ENCODE measurements at regions not wholly inside any gene's neighbourhood (a gene's known extent, or its start where the extent isn't known, plus 50 kb on each side); places are given as distances from the start of the nearest gene placed in this dataset.

- no peaks in the 10 kb centered on the region for H3K36me3 ChIP-seq (ENCODE audit: control insufficient read depth in 3 of 3, insufficient read depth in 3 of 3, low read length in 3 of 3)
- H3K9me3 ChIP-seq (ENCODE audit: control insufficient read depth in 3 of 3, low read length in 3 of 3), result no peaks in the 10 kb centered on the region
- H3K4me3 ChIP-seq (ENCODE audit: low read length in 3 of 3), result no peak overlapping the region
- no peaks in the 10 kb centered on the region for H3K4me1 ChIP-seq (ENCODE audit: control insufficient read depth in 3 of 3, insufficient read depth in 3 of 3, low read length in 3 of 3)
- no peak overlapping the region for H3K27ac ChIP-seq (ENCODE audit: low read depth, low read length)
- no peaks in the 10 kb centered on the region for H3K27me3 ChIP-seq (ENCODE audit: control insufficient read depth in 3 of 3, insufficient read depth in 3 of 3, low read length in 3 of 3)
- no peak overlapping the region for H3K9ac ChIP-seq (ENCODE audit: low read depth in 1 of 3, low read length in 3 of 3)
Observed at GRCh38 chr5:98570010-98570409, 203.5 kb upstream of the RGMB start.

GRCh38 chr5:98570661-98571191 lies 202.7 kb upstream of the RGMB start:
- Histone ChIP-seq H3K4me3 (ENCODE audit: low read length in 3 of 3) (no peak overlapping the region), H3K9me3 (ENCODE audit: control insufficient read depth in 3 of 3, low read length in 3 of 3) (no peaks in the 10 kb centered on the region), H3K9ac (ENCODE audit: low read depth in 1 of 3, low read length in 3 of 3) (no peak overlapping the region)

GRCh38 chr5:98573834-98574320 lies 199.6 kb upstream of the RGMB start:
- Histone ChIP-seq H3K27me3 (ENCODE audit: control insufficient read depth in 3 of 3, insufficient read depth in 3 of 3, low read length in 3 of 3) (no peaks in the 10 kb centered on the region), H3K27ac (ENCODE audit: low read depth, low read length) (no peak overlapping the region), H3K36me3 (ENCODE audit: control insufficient read depth in 3 of 3, insufficient read depth in 3 of 3, low read length in 3 of 3) (no peaks in the 10 kb centered on the region), H3K9ac (ENCODE audit: low read depth in 1 of 3, low read length in 3 of 3) (no peak overlapping the region), H3K9me3 (ENCODE audit: control insufficient read depth in 3 of 3, low read length in 3 of 3) (no peaks in the 10 kb centered on the region), H3K4me1 (ENCODE audit: control insufficient read depth in 3 of 3, insufficient read depth in 3 of 3, low read length in 3 of 3) (no peaks in the 10 kb centered on the region), H3K4me3 (ENCODE audit: low read length in 3 of 3) (no peak overlapping the region)

More at GRCh38 chr5:98570661-98571191, 202.7 kb upstream of the RGMB start:
- Histone ChIP-seq H3K27me3 (ENCODE audit: control insufficient read depth in 3 of 3, insufficient read depth in 3 of 3, low read length in 3 of 3) (no peaks in the 10 kb centered on the region), H3K36me3 (ENCODE audit: control insufficient read depth in 3 of 3, insufficient read depth in 3 of 3, low read length in 3 of 3) (no peaks in the 10 kb centered on the region), H3K4me1 (ENCODE audit: control insufficient read depth in 3 of 3, insufficient read depth in 3 of 3, low read length in 3 of 3) (no peaks in the 10 kb centered on the region), H3K27ac (ENCODE audit: low read depth, low read length) (no peak overlapping the region)

GRCh38 chr5:98576275-98576674 lies 197.2 kb upstream of the RGMB start:
- no peaks in the 10 kb centered on the region for H3K27me3 ChIP-seq (ENCODE audit: control insufficient read depth in 3 of 3, insufficient read depth in 3 of 3, low read length in 3 of 3)
- no peak overlapping the region for H3K27ac ChIP-seq (ENCODE audit: low read depth, low read length)
- no peak overlapping the region for H3K4me3 ChIP-seq (ENCODE audit: low read length in 3 of 3)
- no peaks in the 10 kb centered on the region for H3K4me1 ChIP-seq (ENCODE audit: control insufficient read depth in 3 of 3, insufficient read depth in 3 of 3, low read length in 3 of 3)
- no peaks in the 10 kb centered on the region for H3K9me3 ChIP-seq (ENCODE audit: control insufficient read depth in 3 of 3, low read length in 3 of 3)
- no peaks in the 10 kb centered on the region for H3K36me3 ChIP-seq (ENCODE audit: control insufficient read depth in 3 of 3, insufficient read depth in 3 of 3, low read length in 3 of 3)
- H3K9ac ChIP-seq (ENCODE audit: low read depth in 1 of 3, low read length in 3 of 3), result no peak overlapping the region

- Histone ChIP-seq H3K4me3 (ENCODE audit: low read length in 3 of 3) (no peak overlapping the region), H3K27me3 (ENCODE audit: control insufficient read depth in 3 of 3, insufficient read depth in 3 of 3, low read length in 3 of 3) (no peaks in the 10 kb centered on the region), H3K9me3 (ENCODE audit: control insufficient read depth in 3 of 3, low read length in 3 of 3) (no peaks in the 10 kb centered on the region), H3K36me3 (ENCODE audit: control insufficient read depth in 3 of 3, insufficient read depth in 3 of 3, low read length in 3 of 3) (no peaks in the 10 kb centered on the region), H3K27ac (ENCODE audit: low read depth, low read length) (no peak overlapping the region), H3K4me1 (ENCODE audit: control insufficient read depth in 3 of 3, insufficient read depth in 3 of 3, low read length in 3 of 3) (no peaks in the 10 kb centered on the region), H3K9ac (ENCODE audit: low read depth in 1 of 3, low read length in 3 of 3) (no peak overlapping the region)
Observed at GRCh38 chr5:98578438-98578837, 195.0 kb upstream of the RGMB start.

GRCh38 chr5:98581112-98581997 lies 192.1 kb upstream of the RGMB start:
- Histone ChIP-seq H3K9ac (ENCODE audit: low read depth in 1 of 3, low read length in 3 of 3) (no peak overlapping the region), H3K27me3 (ENCODE audit: control insufficient read depth in 3 of 3, insufficient read depth in 3 of 3, low read length in 3 of 3) (no peaks in the 10 kb centered on the region), H3K4me1 (ENCODE audit: control insufficient read depth in 3 of 3, insufficient read depth in 3 of 3, low read length in 3 of 3) (no peaks in the 10 kb centered on the region), H3K9me3 (ENCODE audit: control insufficient read depth in 3 of 3, low read length in 3 of 3) (no peaks in the 10 kb centered on the region), H3K4me3 (ENCODE audit: low read length in 3 of 3) (no peak overlapping the region), H3K36me3 (ENCODE audit: control insufficient read depth in 3 of 3, insufficient read depth in 3 of 3, low read length in 3 of 3) (no peaks in the 10 kb centered on the region), H3K27ac (ENCODE audit: low read depth, low read length) (no peak overlapping the region)

- Histone ChIP-seq H3K27ac (ENCODE audit: low read depth, low read length) (no peak overlapping the region), H3K4me3 (ENCODE audit: low read length in 3 of 3) (no peak overlapping the region), H3K27me3 (ENCODE audit: control insufficient read depth in 3 of 3, insufficient read depth in 3 of 3, low read length in 3 of 3) (no peaks in the 10 kb centered on the region), H3K36me3 (ENCODE audit: control insufficient read depth in 3 of 3, insufficient read depth in 3 of 3, low read length in 3 of 3) (no peaks in the 10 kb centered on the region), H3K9ac (ENCODE audit: low read depth in 1 of 3, low read length in 3 of 3) (no peak overlapping the region), H3K9me3 (ENCODE audit: control insufficient read depth in 3 of 3, low read length in 3 of 3) (no peaks in the 10 kb centered on the region), H3K4me1 (ENCODE audit: control insufficient read depth in 3 of 3, insufficient read depth in 3 of 3, low read length in 3 of 3) (no peaks in the 10 kb centered on the region)
Observed at GRCh38 chr5:98583586-98583985, 189.9 kb upstream of the RGMB start.

GRCh38 chr5:98585661-98586310 lies 187.7 kb upstream of the RGMB start:
- no peaks in the 10 kb centered on the region for H3K4me1 ChIP-seq (ENCODE audit: control insufficient read depth in 3 of 3, insufficient read depth in 3 of 3, low read length in 3 of 3)
- H3K9me3 ChIP-seq (ENCODE audit: control insufficient read depth in 3 of 3, low read length in 3 of 3), result no peaks in the 10 kb centered on the region
- H3K4me3 ChIP-seq (ENCODE audit: low read length in 3 of 3), result no peak overlapping the region
- no peak overlapping the region for H3K27ac ChIP-seq (ENCODE audit: low read depth, low read length)
- no peaks in the 10 kb centered on the region for H3K36me3 ChIP-seq (ENCODE audit: control insufficient read depth in 3 of 3, insufficient read depth in 3 of 3, low read length in 3 of 3)
- no peak overlapping the region for H3K9ac ChIP-seq (ENCODE audit: low read depth in 1 of 3, low read length in 3 of 3)
- no peaks in the 10 kb centered on the region for H3K27me3 ChIP-seq (ENCODE audit: control insufficient read depth in 3 of 3, insufficient read depth in 3 of 3, low read length in 3 of 3)

GRCh38 chr5:98586581-98586980 lies 186.9 kb upstream of the RGMB start:
- H3K4me3 ChIP-seq (ENCODE audit: low read length in 3 of 3), result no peak overlapping the region
- H3K27me3 ChIP-seq (ENCODE audit: control insufficient read depth in 3 of 3, insufficient read depth in 3 of 3, low read length in 3 of 3), result no peaks in the 10 kb centered on the region
- H3K27ac ChIP-seq (ENCODE audit: low read depth, low read length), result no peak overlapping the region
- H3K36me3 ChIP-seq (ENCODE audit: control insufficient read depth in 3 of 3, insufficient read depth in 3 of 3, low read length in 3 of 3), result no peaks in the 10 kb centered on the region
- no peak overlapping the region for H3K9ac ChIP-seq (ENCODE audit: low read depth in 1 of 3, low read length in 3 of 3)
- no peaks in the 10 kb centered on the region for H3K9me3 ChIP-seq (ENCODE audit: control insufficient read depth in 3 of 3, low read length in 3 of 3)
- H3K4me1 ChIP-seq (ENCODE audit: control insufficient read depth in 3 of 3, insufficient read depth in 3 of 3, low read length in 3 of 3), result no peaks in the 10 kb centered on the region

- H3K27me3 ChIP-seq (ENCODE audit: control insufficient read depth in 3 of 3, insufficient read depth in 3 of 3, low read length in 3 of 3), result no peaks in the 10 kb centered on the region
- no peaks in the 10 kb centered on the region for H3K9me3 ChIP-seq (ENCODE audit: control insufficient read depth in 3 of 3, low read length in 3 of 3)
- H3K4me3 ChIP-seq (ENCODE audit: low read length in 3 of 3), result no peak overlapping the region
- H3K27ac ChIP-seq (ENCODE audit: low read depth, low read length), result no peak overlapping the region
- no peaks in the 10 kb centered on the region for H3K36me3 ChIP-seq (ENCODE audit: control insufficient read depth in 3 of 3, insufficient read depth in 3 of 3, low read length in 3 of 3)
- H3K4me1 ChIP-seq (ENCODE audit: control insufficient read depth in 3 of 3, insufficient read depth in 3 of 3, low read length in 3 of 3), result no peaks in the 10 kb centered on the region
- H3K9ac ChIP-seq (ENCODE audit: low read depth in 1 of 3, low read length in 3 of 3), result no peak overlapping the region
Observed at GRCh38 chr5:98587166-98587565, 186.3 kb upstream of the RGMB start.

Data from skeletal muscle tissue (tissue), 3 donors.